Activated CD8-positive, alpha-beta memory T cell treated with anti-CD3 and anti-CD28 coated beads, Interleukin-2, amount 50 U/mL, for 24 hours (primary cell): ENCODE measurements at regions not wholly inside any gene's neighbourhood (a gene's known extent, or its start where the extent isn't known, plus 50 kb on each side); places are given as distances from the start of the nearest gene placed in this dataset.
"Not testable (repeated sequence)": the region's sequence is repeated elsewhere in the genome, so short reads cannot be mapped to it uniquely, and the experiment has no call there.

ENCODE experiments used
- DNase-seq: peaks from one replicate; pipeline ENCODE4 v3.0.0-alpha.2; 2020; ENCODE audit errors: extremely low read depth

DNA sequence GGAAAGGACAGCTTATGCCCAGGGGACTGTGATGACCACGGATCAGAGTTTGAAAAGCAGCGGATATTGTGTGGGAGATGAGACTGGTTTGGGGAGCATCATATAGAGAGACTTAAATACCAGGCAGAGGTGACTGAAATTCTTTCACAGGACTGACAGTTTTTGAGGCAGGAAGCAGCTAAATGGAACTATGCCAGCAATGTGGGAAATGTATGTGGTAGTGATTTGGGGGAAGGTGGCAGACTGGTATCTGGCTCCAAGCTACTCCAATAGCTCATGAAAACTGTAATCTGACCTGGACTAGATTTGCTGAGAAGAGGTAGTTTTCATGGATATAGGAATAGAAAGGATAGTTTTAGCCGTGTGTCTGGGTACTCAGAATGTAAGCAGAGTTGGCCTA is 592.6 kb downstream of the REEP3 start:
- DNase-seq: no peak

DNA sequence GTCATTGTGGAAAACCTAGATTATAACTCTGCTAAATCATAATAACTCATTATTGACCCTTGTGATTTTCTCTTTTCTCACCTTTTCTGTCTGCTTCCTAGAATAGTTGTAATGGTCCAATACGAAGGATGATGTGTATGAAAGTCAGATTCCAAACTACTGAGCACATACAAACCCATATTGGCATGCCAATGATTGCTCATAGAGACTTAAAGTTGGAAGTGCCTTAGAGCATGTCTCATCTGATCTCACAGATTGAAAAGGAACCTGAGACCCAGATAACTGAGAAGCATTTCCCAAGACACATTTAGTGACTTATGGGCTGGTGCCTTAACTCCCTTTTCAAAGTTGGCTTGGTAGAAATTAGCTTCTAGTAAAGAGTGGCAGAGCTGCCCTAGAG is 594.3 kb downstream of the REEP3 start:
- no peak for DNase-seq

DNA sequence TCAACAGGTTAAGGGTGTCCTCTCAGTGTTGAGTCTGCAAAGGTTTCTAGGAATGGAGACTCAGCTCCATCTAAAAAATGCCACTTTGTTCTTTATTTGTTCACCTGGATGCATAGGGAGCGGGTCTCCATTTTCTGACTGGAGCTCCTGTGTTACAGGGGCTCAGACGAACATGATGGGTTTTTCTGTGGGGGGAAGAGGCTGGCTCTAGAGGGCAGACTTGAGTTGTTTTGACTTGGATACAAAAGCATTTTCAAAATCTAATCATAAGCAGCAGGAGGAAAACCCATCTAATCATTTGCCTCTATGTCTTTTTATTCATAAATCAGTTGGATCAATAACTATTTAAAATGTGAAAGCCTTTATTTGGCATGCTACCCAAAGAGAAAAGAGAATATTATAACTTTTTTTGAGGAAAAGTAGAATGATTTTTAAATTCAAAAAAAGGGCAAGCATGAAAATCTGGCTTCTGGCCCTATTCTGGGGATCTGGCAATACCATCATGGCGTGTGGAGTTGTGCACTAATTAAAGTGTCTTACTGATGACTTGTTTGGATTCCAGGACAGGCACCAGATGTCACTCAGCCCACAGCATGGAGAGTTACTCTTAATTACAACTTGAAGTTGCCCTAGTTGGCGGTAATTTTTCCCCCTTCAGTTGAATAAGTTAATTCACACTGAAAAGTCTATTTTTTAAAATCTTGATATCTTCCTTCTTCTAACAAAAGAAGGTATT is 594.9 kb downstream of the REEP3 start:
- no peak for DNase-seq

- DNase-seq: no peak
Observed at GRCh38 chr10:64116707-64117106, 595.5 kb downstream of the REEP3 start.

GRCh38 chr10:64118736-64119135 is 597.5 kb downstream of the REEP3 start:
- no peak for DNase-seq

DNA sequence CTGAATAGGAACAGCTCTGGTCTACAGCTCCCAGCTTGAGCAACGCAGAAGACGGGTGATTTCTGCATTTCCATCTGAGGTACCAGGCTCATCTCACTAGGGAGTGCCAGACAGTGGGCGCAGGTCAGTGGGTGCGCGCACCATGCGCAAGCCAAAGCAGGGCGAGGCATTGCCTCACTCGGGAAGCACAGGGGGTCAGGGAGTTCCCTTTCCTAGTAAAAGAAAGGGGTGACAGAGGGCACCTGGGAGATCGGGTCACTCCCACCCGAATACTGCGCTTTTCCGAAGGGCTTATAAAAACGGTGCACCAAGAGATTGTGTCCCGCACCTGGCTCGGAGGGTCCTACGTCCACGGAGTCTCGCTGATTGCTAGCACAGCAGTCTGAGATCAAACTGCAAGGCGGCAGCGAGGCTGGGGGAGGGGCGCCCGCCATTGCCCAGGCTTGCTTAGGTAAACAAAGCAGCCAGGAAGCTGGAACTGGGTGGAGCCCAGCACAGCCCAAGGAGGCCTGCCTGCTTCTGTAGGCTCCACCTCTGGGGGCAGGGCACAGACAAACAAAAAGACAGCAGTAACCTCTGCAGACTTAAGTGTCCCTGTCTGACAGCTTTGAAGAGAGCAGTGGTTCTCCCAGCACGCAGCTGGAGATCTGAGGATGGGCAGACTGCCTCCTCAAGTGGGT is 599.2 kb downstream of the REEP3 start:
- DNase-seq: not testable (repeated sequence)

GRCh38 chr10:64130152-64130551 is 609.0 kb downstream of the REEP3 start:
- DNase-seq: no peak

- no peak for DNase-seq
Observed at GRCh38 chr10:64134676-64135075, 613.5 kb downstream of the REEP3 start.

DNA sequence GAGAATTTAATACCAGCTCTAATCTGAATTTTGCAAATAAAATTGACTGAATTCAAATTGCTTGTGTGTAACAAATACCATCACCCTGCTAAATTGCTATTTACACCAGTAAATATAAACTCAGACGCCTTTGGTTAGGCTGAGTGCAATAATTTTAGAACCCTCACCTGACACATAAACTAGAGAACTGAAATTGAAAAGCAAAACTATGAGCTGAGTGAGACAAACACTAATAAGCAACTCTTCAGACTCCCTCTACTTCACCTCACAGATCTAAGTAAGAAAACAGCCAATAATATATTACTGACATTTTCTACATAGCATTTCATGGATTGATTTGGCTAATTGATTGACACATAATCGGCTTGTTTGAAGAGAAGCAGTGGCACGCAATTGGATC is 621.2 kb downstream of the REEP3 start:
- DNase-seq: no peak

GRCh38 chr10:64148607-64149006 is 627.4 kb downstream of the REEP3 start:
- DNase-seq: no peak

DNA sequence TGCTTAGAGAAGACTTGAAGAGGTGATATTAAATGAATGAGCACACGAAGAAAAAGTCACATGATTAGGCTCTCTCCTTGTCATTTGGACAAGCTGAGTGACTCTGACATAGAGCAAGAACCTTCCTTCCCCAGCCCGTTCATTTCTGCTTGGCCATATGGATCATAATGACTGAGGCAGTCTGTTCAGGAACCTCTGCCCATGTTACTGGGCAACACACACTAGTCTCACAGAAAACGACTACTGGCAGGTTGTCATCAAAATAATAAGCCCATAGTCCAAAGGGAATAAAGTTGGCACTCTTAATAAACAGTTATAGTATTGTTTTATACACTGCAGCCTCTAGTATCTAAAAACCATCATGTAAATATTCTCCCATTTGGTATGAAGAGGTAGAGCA is 635.0 kb downstream of the REEP3 start:
- DNase-seq: no peak

DNA sequence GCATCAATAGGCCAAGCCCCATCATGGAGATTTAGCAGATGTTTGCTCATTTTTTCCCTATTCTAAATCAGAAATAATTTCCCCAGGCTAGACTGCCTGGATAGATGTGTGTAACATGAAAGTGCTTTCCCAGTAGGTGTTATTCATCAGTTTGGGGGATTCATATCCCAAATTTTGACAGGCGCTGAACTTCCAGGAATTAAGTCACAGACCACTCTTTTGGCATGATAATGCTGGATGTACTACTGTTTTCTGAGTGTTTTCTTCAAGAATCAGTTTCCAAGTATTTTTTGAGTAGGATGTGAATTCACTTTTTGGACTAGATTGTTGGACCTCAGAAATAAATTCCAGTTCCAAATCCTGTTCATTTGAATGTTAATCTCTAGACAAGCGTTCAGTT is 637.4 kb downstream of the REEP3 start:
- DNase-seq: no peak

GRCh38 chr10:64159910-64160872 is 639.0 kb downstream of the REEP3 start:
- no peak for DNase-seq

DNA sequence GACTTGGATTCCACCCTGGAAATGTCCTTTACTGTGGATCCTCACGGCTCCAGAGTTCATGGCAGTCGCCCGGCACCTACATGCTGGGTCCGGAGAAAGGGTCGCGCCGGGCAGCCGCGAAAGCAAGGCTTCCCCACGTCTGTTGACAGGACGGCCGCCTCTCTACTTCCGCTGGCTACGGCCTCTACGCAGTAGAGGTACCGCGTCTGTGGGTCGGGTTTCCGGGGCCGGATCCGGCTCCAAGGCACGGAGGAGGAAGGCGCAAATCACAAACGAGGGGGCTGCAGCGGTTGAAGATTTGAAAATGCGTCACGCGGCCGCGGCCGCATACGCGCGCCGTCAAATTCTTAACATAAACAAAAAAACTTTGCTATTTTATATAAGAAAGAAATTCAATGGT is 649.6 kb downstream of the REEP3 start:
- DNase-seq: no peak

DNA sequence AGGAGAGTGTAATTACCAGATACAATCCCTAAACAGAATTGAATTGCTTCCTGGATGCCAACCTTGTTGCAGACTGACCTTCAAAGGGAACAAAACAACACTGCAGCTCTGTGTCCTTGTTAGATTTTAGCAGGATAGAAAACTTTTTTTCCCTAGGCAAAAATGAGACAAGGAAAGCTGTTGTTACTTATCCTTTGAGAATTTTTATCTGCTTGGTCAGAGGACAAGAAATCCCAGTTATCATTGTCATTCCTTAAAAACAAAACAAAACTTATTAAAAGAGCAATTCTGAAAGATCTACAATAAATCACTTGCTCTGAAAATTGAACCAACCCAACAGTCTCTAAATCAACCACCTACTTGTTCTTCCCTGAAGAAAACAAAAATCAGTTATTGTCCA is 652.6 kb downstream of the REEP3 start:
- DNase-seq: no peak

GRCh38 chr10:64174666-64175255 is 653.6 kb downstream of the REEP3 start:
- DNase-seq: no peak

GRCh38 chr10:64175271-64175962 is 654.2 kb downstream of the REEP3 start:
- DNase-seq: no peak

DNA sequence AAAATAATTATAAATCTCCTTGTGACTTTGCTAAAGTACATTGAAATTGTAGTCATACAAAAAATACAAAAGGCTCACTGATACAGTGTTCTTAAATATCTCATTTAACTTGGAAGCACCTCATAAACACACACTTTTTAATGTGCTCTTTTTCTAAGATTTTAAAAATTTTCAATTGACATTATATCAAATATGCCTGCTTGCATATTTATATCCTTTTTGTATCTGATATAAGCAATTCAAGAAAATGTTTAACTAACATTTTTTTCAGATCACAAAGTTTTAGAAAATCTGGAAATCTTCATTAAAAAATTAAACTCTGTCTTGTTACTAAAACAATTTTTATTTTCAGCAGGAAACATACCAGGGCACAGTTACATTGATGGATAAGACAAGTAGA is 661.5 kb downstream of the REEP3 start:
- DNase-seq: no peak

GRCh38 chr10:64191286-64191685 is 670.1 kb downstream of the REEP3 start:
- no peak for DNase-seq

- DNase-seq: no peak
Observed at GRCh38 chr10:64196638-64197315, 675.6 kb downstream of the REEP3 start.

- no peak for DNase-seq
Observed at GRCh38 chr10:64201936-64202335, 680.7 kb downstream of the REEP3 start.
